GM12864 (cell line): ENCODE measurements at regions not wholly inside any gene's neighbourhood (a gene's known extent, or its start where the extent isn't known, plus 50 kb on each side); places are given as distances from the start of the nearest gene placed in this dataset.

ENCODE experiments used
- DNase-seq: peaks from one replicate; pipeline ENCODE4 v3.0.0-alpha.2; 2011; ENCODE audit warnings: low read depth
- H3K4me3 ChIP-seq: 2 replicates; pipeline ENCODE4 v1.5.1; 2011; ENCODE audit warnings: mild to moderate bottlenecking, low read depth, low read length, control low read depth
- TF ChIP-seq, protein P1 (sequence below): IDR thresholded peaks from 2 replicates; pipeline ENCODE4 v1.5.1; 2011; ENCODE audit warnings: low read depth, mild to moderate bottlenecking, moderate library complexity, low read length, control low read depth, inconsistent platforms; ENCODE audit errors: missing control alignments

DNA sequence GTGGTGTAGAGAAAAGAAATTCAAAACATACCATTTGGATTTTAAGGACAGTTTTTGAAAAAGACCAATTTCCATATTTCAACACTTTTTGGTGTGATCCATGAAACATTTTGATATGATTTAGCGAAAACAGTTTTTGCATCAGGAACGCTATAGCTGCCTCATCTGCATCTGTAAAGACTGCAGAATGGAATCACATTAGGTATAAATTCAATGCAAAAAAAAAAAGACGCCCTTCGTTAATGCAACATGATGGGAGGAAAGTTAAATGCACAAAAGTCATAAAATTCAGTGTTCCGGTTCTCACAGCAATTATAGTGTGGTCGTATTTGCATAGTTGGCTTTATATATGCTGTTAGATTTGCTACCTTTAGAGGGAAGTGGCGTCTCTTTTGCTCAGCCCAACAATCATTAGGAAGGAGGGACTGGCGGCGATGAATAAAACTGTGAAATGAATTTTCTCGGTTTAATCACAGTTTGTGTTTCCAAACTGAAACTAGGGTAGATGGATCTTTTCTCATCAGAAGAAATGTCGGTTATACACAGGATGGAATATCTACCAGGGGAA is 215.7 kb downstream of the TEX29 start:
- TF ChIP-seq, protein P1, sequence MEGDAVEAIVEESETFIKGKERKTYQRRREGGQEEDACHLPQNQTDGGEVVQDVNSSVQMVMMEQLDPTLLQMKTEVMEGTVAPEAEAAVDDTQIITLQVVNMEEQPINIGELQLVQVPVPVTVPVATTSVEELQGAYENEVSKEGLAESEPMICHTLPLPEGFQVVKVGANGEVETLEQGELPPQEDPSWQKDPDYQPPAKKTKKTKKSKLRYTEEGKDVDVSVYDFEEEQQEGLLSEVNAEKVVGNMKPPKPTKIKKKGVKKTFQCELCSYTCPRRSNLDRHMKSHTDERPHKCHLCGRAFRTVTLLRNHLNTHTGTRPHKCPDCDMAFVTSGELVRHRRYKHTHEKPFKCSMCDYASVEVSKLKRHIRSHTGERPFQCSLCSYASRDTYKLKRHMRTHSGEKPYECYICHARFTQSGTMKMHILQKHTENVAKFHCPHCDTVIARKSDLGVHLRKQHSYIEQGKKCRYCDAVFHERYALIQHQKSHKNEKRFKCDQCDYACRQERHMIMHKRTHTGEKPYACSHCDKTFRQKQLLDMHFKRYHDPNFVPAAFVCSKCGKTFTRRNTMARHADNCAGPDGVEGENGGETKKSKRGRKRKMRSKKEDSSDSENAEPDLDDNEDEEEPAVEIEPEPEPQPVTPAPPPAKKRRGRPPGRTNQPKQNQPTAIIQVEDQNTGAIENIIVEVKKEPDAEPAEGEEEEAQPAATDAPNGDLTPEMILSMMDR, result no peak
- no peak overlapping the region for H3K4me3 ChIP-seq
- no peak for DNase-seq

DNA sequence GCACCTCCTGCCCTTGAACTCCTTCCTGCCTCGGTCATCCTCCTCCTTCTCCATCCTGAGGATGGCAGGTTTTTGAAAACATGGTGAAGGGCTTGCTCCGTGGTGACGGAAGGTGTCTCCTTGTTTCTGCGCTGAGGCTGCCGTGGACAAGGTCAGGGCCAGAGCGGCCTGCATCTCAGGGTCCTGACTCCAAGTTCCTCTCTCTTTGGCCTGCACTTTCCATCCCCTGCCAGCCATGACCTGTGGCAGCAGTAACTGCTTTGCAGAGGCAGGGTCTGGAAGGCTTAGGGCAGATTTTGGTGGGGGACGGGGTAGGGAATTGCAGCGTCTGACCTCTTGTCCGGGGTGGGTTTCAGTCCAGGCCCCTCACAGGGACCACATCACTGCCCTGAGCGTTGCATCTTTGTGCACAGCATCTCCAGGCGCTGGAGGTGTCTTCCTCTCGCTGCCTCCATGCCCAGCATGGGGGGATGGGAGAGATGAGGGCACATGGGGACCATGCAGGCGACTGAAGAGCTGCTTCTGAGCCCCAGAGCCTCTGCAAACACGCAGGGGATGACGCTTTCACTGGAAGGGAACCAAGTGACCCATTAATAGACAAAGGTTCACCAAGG is 216.8 kb downstream of the TEX29 start:
- no peak for DNase-seq
- H3K4me3 ChIP-seq, result no peak overlapping the region
- TF ChIP-seq, protein P1, result no peak

DNA sequence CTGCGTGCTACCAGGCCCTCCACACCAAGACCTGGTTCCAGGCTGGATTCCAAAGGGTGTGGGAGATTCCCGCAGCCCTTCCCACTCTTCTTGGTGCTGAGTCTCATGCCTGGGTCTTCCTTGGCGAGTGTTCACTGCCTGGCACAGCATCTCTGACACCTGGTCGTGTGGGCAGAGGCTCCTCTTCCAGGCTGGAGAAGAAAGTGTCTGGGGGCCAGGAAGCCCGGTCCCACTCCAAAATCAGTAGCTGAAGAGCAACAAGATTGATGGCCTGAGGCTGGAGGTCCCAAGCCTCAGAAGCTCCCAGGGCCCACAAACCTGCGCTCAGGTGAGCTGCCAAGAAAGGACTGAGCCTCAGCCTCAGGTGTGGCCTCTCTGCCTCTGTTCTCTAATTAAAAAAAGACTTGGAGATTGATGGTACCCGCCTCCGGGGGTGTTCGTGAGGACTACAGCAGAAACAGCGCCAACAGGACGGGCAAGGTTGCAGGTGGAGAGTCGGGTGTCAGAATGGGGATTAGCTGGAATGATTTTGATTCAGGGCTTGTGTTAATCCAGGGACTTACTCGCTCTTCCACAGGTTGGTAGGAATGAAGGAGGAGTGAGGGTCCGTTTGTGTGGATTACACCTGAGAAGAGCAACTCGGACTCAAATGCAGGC is 217.5 kb downstream of the TEX29 start:
- H3K4me3 ChIP-seq, result no peak overlapping the region
- TF ChIP-seq, protein P1, result no peak
- no peak for DNase-seq

DNA sequence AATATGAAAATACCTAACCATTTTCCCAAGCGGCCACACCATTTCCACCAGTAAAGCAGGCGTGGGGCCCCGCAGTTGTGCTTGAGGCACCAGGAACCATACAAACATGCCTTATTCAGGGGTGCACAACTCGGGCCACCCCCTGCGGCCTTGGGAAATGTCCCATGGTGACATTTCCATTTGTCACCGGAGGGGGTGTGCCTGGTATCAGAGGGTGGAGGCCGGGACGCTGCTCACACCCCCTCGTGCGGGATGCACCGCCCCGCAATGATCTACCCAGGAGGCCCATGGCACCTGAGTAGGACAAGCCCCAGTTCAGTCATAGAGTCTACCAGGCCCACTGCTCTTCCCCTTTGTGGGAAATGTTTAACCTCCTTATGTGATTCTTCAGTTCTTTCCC is 218.8 kb downstream of the TEX29 start:
- DNase-seq, result no peak
- TF ChIP-seq, protein P1, result no peak
- no peak overlapping the region for H3K4me3 ChIP-seq

DNA sequence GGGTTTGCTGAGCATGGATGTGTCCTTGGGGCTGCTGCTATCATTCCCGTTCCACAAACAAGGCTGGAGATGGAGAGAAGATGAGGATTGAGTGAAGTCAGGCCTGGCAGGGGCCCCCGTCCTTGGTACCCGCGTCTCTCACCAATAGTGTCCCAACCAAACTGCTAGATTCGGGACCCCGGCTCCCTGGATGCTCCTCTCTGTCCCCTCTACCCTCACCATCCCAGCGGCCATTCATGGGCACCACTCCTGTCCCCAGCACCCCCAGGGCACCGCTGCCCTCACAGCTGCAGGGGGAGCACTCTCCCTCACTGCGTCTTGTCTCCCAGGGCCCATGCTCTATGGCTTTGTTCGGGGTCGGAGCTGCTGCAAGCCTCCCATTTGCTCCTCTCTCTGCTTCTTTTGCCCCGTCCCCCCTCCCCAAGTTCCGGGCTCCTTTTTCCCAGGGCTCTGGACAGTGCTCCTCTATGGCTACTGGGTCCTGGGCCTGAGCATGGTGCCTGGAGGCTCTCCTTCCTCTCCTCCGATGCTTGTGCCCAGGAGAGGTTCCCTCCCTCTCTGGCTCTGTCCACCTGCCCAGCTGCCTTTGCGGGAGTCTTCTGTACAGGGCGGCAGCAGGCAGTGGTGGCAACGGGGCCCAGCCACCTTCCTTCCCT is 219.5 kb downstream of the TEX29 start:
- DNase-seq, result no peak
- TF ChIP-seq, protein P1, result no peak
- no peak overlapping the region for H3K4me3 ChIP-seq

DNA sequence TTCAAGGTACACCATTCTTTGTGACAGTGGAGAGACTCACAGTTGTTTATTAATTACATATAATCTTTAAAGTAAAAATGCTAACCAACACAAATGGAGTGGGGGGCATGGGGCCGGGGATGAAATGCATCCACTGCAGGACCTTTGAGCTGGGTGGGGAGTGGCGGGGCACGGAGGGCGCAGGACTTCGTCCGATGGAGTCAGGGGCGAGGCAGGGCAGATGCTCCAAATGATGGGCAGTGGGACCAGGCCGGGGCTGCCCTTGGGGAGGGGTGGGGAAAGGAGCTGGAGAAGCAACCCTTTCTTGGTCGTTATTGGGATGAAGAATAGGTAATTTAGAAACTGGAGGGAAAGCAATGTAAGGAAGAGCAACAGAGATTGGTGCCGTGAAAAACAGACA is 220.0 kb downstream of the TEX29 start:
- no peak overlapping the region for H3K4me3 ChIP-seq
- DNase-seq, result no peak
- TF ChIP-seq, protein P1, result no peak

DNA sequence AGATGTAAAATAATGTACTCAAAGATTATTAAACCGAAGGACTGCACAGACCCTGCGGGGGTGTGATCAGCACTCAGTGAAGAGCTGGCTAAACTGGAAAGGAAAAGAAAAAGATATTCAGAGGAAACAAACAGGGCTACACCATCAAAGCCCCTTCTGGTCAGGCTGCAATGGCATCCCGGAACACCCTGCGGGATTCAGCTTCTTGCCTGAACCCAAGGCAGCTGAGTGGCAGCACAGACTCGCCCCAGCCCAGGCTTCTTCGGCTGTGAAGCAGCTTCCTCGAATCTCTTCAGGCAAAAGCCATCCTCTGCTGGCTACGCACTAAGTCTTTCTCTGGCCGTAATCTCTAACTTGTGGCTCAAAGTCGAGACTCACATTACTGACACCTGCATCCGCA is 220.9 kb downstream of the TEX29 start:
- no peak for DNase-seq
- no peak overlapping the region for H3K4me3 ChIP-seq
- TF ChIP-seq, protein P1, result no peak
